Spleen (tissue), 11 donors: ENCODE measurements at regions not wholly inside any gene's neighbourhood (a gene's known extent, or its start where the extent isn't known, plus 50 kb on each side); places are given as distances from the start of the nearest gene placed in this dataset.

Experiments used
- DNase-seq: peaks from one replicate; pipeline ENCODE4 v3.0.0-alpha.2; 2020
- H3K27ac ChIP-seq, 8 donors: fragments of 200-600 bp; sonication (generic) in 7 of 8; 1 replicate in 4 of 8; 2 replicates in 4 of 8; pipeline versions ENCODE4 v1.5.0 to v1.8.0; 2016 to 2021; ENCODE audit warnings: inconsistent platforms in 4 of 8, mild to moderate bottlenecking in 4 of 8, moderate library complexity in 1 of 8
- H3K27me3 ChIP-seq, 7 donors: fragments of 200-600 bp; sonication (generic) in 6 of 7; replicated peaks in 1 of 7; 1 replicate in 4 of 7; 2 replicates in 3 of 7; pipeline versions ENCODE4 v1.5.0 to v1.8.0; 2016 to 2021; ENCODE audit warnings: inconsistent platforms in 3 of 7, mild to moderate bottlenecking in 1 of 7
- H3K36me3 ChIP-seq, 6 donors: fragments of 200-600 bp; sonication (generic) in 5 of 6; 1 replicate in 4 of 6; 2 replicates in 2 of 6; pipeline versions ENCODE4 v1.5.0 to v1.8.0; 2016 to 2021; ENCODE audit warnings: inconsistent platforms in 2 of 6
- H3K4me1 ChIP-seq, 6 donors: fragments of 200-600 bp; sonication (generic) in 5 of 6; 1 replicate in 3 of 6; 2 replicates in 3 of 6; pipeline versions ENCODE4 v1.5.0 to v1.8.0; 2016 to 2021; ENCODE audit warnings: inconsistent platforms in 3 of 6
- H3K4me3 ChIP-seq, 8 donors: fragments of 200-600 bp; sonication (generic) in 7 of 8; 1 replicate in 4 of 8; 2 replicates in 4 of 8; pipeline versions ENCODE4 v1.5.0 to v1.8.0; 2016 to 2021; ENCODE audit warnings: inconsistent platforms in 4 of 8, mild to moderate bottlenecking in 4 of 8, moderate library complexity in 2 of 8
- H3K9me3 ChIP-seq, 8 donors: fragments of 200-600 bp; sonication (generic) in 7 of 8; 1 replicate in 4 of 8; 2 replicates in 4 of 8; pipeline versions ENCODE4 v1.5.0 to v1.8.0; 2016 to 2021; ENCODE audit warnings: inconsistent platforms in 4 of 8
- CTCF ChIP-seq, 11 experiments: fragments of 200-600 bp in 7 of 11; fragments of 450-650 bp in 4 of 11; sonication (generic) in 4 of 11; IDR thresholded peaks in 8 of 11; conservative IDR thresholded peaks in 3 of 11; 1 replicate in 7 of 11; 2 replicates in 4 of 11; pipeline versions ENCODE4 v1.4.0 to v1.8.0; 2016 to 2021; ENCODE audit warnings: antibody characterized with exemption in 11 of 11, inconsistent platforms in 4 of 11, mild to moderate bottlenecking in 1 of 11
- POLR2A ChIP-seq, 3 donors: fragments of 450-650 bp; IDR thresholded peaks; one replicate each; pipeline ENCODE4 v1.5.1; 2017; ENCODE audit warnings: antibody characterized with exemption in 3 of 3, mild to moderate bottlenecking in 1 of 3
- POLR2AphosphoS5 ChIP-seq, 3 donors: sonication (generic); formaldehyde crosslinking; IDR thresholded peaks; one replicate each; pipeline ENCODE4 v1.5.1; 2017; ENCODE audit warnings: antibody characterized with exemption in 3 of 3
- WGBS, 5 donors: extraction: QIAGEN DNeasy Blood & Tissue Kit in 3 of 5; methylation state at CpG; one replicate each; pipeline versions ENCODE4 v1.1.5 to v1.1.7; 2013 to 2018; 5-methylcytosine and 5-hydroxymethylcytosine counted together
- intact Hi-C: fragments of 100-400 bp; cut with DNase I; formaldehyde crosslinking; loops from one replicate; pipeline ENCODE4 v1.15.0; 2023; ENCODE audit warnings: low total_unique reads
- donor health status: healthy with polysubstance abuse.
- donor health status: DM: no; HTN: no; CAD: no; lungs with moderate emphysema.
- donor health status: DM: no; HTN: no; CAD: no.
- donor health status: Bipolar disorder and iron deficiency.
- donor health status: healthy.
- donor health status: DM: no; HTN: no; CAD: no.
- donor health status: DM: yes; HTN: yes; CAD: no.

- intact Hi-C loops = no loop called here
- peaks cover 0 to 20% (median 7%) of the 10 kb centered on the region in 8 donors for H3K9me3 ChIP-seq
- no peak overlapping the region for H3K27ac ChIP-seq
- TF ChIP-seq POLR2AphosphoS5 (IDR thresholded peaks at IDR 0.05) (no peak), CTCF (IDR thresholded peaks at IDR 0.05 in 8 of 11, conservative IDR thresholded peaks at IDR 0.05 in 3 of 11) (no peak), POLR2A (IDR thresholded peaks at IDR 0.05) (no peak)
- DNase-seq = no peak
- 85 to 97% (median 92%) methylated on average over 1 of the region's 1 CpG for WGBS, 5 donors
- H3K4me1 ChIP-seq = no peaks in the 10 kb centered on the region
- no peaks in the 10 kb centered on the region for H3K27me3 ChIP-seq
- no peak overlapping the region for H3K4me3 ChIP-seq
- no peaks in the 10 kb centered on the region for H3K36me3 ChIP-seq
Measured at GRCh38 chr13:47638627-47639026, 362.4 kb downstream of the SUCLA2 start.

GRCh38 chr13:47632311-47632710 lies 368.8 kb downstream of the SUCLA2 start:
- WGBS, 5 donors = 50 to 76% (median 75%) methylated on average over 3 to 4 of the region's 4 CpGs
- H3K36me3 ChIP-seq = no peaks in the 10 kb centered on the region
- no peak for DNase-seq

GRCh38 chr13:47628666-47629065 lies 372.4 kb downstream of the SUCLA2 start:
- Histone ChIP-seq H3K27me3 (peaks cover 0 to 10% (median 0%) of the 10 kb centered on the region in 7 donors), H3K36me3 (no peaks in the 10 kb centered on the region), H3K9me3 (peaks cover 0 to 15% (median 7%) of the 10 kb centered on the region in 8 donors), H3K4me1 (no peaks in the 10 kb centered on the region), H3K4me3 (no peak overlapping the region), H3K27ac (no peak overlapping the region)
- TF ChIP-seq CTCF (IDR thresholded peaks at IDR 0.05 in 8 of 11, conservative IDR thresholded peaks at IDR 0.05 in 3 of 11) (no peak), POLR2A (IDR thresholded peaks at IDR 0.05) (no peak), POLR2AphosphoS5 (IDR thresholded peaks at IDR 0.05) (no peak)
- WGBS, 5 donors = 80 to 91% (median 83%) methylated on average over 2 of the region's 2 CpGs
- DNase-seq = no peak
- intact Hi-C loops = no loop called here

More at GRCh38 chr13:47632311-47632710, 368.8 kb downstream of the SUCLA2 start:
- intact Hi-C loops = no loop called here
- no peak for TF ChIP-seq CTCF (IDR thresholded peaks at IDR 0.05 in 8 of 11, conservative IDR thresholded peaks at IDR 0.05 in 3 of 11)
- TF ChIP-seq POLR2A (IDR thresholded peaks at IDR 0.05) = no peak
- no peak for TF ChIP-seq POLR2AphosphoS5 (IDR thresholded peaks at IDR 0.05)
- Histone ChIP-seq H3K27ac (no peak overlapping the region), H3K27me3 (peaks cover 0 to 10% (median 0%) of the 10 kb centered on the region in 7 donors), H3K9me3 (peaks cover 0 to 29% (median 15%) of the 10 kb centered on the region in 8 donors), H3K4me3 (no peak overlapping the region), H3K4me1 (no peaks in the 10 kb centered on the region)

- 76 to 91% (median 85%) methylated on average over 2 of the region's 2 CpGs for WGBS, 5 donors
- Histone ChIP-seq H3K27ac (no peak overlapping the region), H3K4me3 (no peak overlapping the region), H3K36me3 (no peaks in the 10 kb centered on the region), H3K9me3 (peaks cover 0 to 6% (median 2%) of the 10 kb centered on the region in 8 donors), H3K4me1 (no peaks in the 10 kb centered on the region), H3K27me3 (peaks cover 0 to 5% (median 0%) of the 10 kb centered on the region in 7 donors)
- DNase-seq = no peak
- intact Hi-C loops = no loop called here
- TF ChIP-seq POLR2AphosphoS5 (IDR thresholded peaks at IDR 0.05) = no peak
- no peak for TF ChIP-seq POLR2A (IDR thresholded peaks at IDR 0.05)
- no peak for TF ChIP-seq CTCF (IDR thresholded peaks at IDR 0.05 in 8 of 11, conservative IDR thresholded peaks at IDR 0.05 in 3 of 11)
Measured at GRCh38 chr13:47623862-47624261, 377.2 kb downstream of the SUCLA2 start.
